GM06990 (cell line): ENCODE measurements at regions not wholly inside any gene's neighbourhood (a gene's known extent, or its start where the extent isn't known, plus 50 kb on each side); places are given as distances from the start of the nearest gene placed in this dataset.

Source experiments
- DNase-seq: peaks from one replicate; pipeline ENCODE4 v3.0.0-alpha.2; 2011; ENCODE audit not compliant: insufficient read length; ENCODE audit errors: extremely low read depth
- H3K27me3 ChIP-seq: replicated peaks from 2 replicates; pipeline ENCODE4 v1.6.0; 2011; ENCODE audit warnings: low read length; ENCODE audit not compliant: control insufficient read depth, insufficient read depth
- H3K36me3 ChIP-seq: 2 replicates; pipeline ENCODE4 v1.5.1; 2011; ENCODE audit warnings: low read length; ENCODE audit not compliant: control insufficient read depth, insufficient read depth
- H3K4me3 ChIP-seq: replicated peaks from 2 replicates; pipeline ENCODE4 v1.5.1; 2011; ENCODE audit warnings: low read depth, mild to moderate bottlenecking, control low read depth, low read length
- TF ChIP-seq, protein P1 (sequence below): IDR thresholded peaks from 2 replicates; pipeline ENCODE4 v1.5.1; 2011; ENCODE audit warnings: low read length, control low read depth, mild to moderate bottlenecking, inconsistent platforms; ENCODE audit not compliant: insufficient read depth, poor library complexity, severe bottlenecking

DNA sequence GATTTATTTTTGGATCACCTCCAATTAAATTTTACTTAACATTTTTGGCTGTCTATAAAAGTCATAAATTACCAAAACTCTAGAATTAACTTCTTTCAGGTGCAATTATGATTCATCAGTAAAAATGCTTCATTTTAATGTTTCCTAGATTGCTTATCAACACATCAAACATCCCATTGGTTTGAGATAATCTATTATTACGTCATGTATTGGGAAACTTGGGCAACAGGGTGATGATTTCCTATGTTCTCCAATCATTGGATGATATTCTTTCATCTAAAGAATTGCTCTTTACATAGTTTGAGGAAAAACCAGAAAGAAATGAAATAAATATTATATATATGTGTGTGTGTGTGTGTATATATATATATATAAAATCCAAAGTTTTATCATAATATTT is 76.8 kb upstream of the KCNJ6 start:
- Histone ChIP-seq H3K4me3 (no peak overlapping the region), H3K36me3 (no peaks in the 10 kb centered on the region), H3K27me3 (no peaks in the 10 kb centered on the region; the same call in 1 of the 2 replicates)
- TF ChIP-seq, protein P1, sequence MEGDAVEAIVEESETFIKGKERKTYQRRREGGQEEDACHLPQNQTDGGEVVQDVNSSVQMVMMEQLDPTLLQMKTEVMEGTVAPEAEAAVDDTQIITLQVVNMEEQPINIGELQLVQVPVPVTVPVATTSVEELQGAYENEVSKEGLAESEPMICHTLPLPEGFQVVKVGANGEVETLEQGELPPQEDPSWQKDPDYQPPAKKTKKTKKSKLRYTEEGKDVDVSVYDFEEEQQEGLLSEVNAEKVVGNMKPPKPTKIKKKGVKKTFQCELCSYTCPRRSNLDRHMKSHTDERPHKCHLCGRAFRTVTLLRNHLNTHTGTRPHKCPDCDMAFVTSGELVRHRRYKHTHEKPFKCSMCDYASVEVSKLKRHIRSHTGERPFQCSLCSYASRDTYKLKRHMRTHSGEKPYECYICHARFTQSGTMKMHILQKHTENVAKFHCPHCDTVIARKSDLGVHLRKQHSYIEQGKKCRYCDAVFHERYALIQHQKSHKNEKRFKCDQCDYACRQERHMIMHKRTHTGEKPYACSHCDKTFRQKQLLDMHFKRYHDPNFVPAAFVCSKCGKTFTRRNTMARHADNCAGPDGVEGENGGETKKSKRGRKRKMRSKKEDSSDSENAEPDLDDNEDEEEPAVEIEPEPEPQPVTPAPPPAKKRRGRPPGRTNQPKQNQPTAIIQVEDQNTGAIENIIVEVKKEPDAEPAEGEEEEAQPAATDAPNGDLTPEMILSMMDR: no peak
- DNase-seq: no peak

DNA sequence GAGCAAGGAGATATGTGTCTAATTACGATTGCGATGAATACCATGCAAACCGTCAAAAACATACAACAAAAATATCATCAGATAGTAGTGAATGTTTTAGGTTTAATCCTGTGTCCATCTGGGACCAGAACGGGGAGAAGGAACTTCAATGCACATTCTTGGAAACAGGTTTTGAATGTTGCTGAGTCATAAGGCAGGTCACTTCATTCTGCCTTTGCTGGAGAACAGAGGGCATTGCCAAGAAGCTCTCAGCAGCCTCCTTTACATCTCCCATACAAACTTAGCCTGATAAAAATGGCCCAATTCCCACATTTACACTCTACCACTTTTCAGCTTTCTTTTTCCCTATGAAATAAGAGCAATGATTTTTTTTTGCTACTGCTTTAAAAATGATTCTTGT is 78.0 kb upstream of the KCNJ6 start:
- Histone ChIP-seq H3K4me3 (no peak overlapping the region), H3K36me3 (no peaks in the 10 kb centered on the region), H3K27me3 (no peaks in the 10 kb centered on the region; the same call in 1 of the 2 replicates)
- TF ChIP-seq, protein P1: no peak
- no peak for DNase-seq

DNA sequence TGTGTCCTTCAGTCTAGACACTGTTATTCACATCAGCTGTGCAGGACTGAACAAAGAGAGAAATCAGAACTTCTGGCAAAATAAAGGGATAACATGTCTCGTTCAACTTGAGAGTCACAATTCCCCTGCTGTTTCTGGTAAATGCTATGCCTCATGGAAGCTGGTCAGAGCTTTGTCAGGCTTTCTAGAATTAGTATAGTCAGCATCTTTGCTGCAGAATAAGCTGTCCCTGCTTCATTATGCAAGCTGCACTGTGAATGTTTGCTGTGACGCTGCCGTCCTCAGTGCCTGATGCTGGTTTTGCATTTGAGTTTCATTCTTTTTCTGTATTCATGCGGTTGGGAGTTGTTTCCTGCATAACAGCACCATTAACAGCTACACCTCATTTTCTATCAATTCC is 96.4 kb upstream of the KCNJ6 start:
- Histone ChIP-seq H3K27me3 (no peaks in the 10 kb centered on the region), H3K36me3 (no peaks in the 10 kb centered on the region), H3K4me3 (no peak overlapping the region)
- DNase-seq: no peak
- TF ChIP-seq, protein P1: no peak

DNA sequence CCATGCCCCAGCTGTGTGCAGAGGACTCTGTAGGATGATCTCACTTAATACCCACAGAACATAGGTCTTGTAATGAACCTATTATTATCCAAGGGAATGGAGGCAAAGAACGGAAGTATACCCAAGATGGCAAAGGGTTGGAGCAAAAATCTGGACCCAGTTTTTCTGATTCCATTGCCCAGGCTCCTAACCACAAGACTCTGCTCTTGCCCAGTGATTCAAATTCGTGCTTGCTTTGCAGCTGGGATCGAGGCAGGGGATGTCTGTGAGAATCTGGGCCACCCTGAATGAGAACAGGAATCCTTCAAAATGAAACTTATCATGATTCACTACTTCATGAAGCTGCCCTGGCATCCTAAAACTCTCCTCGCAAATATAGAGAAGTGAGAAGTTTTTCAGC is 97.5 kb upstream of the KCNJ6 start:
- no peak for DNase-seq
- H3K36me3 ChIP-seq: no peaks in the 10 kb centered on the region
- H3K27me3 ChIP-seq: no peaks in the 10 kb centered on the region
- TF ChIP-seq, protein P1: no peak
- no peak overlapping the region for H3K4me3 ChIP-seq

DNA sequence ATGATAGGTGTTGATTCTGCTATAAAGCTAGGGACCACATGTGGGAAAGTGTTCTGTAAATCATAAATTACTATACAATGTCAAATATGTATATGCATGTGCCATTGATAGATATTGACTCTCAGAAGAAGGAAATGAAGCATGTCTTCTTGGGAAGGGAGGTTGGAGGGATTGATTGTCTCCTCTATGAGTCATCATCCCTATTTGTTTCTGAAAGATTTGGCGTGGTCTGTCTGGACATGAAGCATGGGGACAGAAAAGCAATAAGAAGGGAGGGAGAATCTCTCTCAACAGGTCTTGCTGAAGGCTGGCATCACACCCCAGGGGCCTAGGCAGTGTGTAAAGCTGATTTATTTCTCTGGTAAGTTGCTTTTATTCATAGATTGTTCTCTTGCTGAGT is 98.0 kb upstream of the KCNJ6 start:
- no peaks in the 10 kb centered on the region for H3K36me3 ChIP-seq
- TF ChIP-seq, protein P1: no peak
- no peak overlapping the region for H3K4me3 ChIP-seq
- no peaks in the 10 kb centered on the region for H3K27me3 ChIP-seq
- DNase-seq: no peak

DNA sequence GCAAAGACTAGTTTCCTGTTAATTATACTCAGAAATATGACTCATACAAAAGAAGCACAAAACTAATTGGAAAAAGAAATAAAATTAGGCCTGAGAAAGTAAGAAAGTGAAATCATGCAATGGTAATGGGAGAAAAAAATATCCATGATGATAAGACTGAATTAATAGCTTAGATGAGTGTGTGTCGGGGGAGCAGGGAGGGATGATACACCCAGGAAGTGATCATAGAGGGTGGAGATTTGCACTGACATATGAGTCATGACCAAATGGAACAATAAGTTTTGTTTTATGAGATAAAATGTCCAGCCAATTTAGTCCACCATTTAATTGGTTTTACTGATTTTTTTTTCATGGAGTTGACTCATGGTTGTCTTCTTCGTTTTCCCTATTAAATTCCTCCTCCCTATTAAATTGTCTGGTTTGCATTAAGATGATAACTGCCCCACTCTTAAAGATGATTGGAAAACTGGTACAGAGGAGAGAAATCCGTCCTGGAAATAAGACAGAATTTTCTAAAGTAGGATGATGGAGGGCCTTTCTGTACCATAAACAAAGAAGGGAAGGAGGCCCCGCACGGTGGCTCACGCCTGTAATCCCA is 111.7 kb upstream of the KCNJ6 start:
- Histone ChIP-seq H3K27me3 (no peaks in the 10 kb centered on the region; the same call in 1 of the 2 replicates), H3K36me3 (no peaks in the 10 kb centered on the region), H3K4me3 (no peak overlapping the region)
- no peak for DNase-seq
- TF ChIP-seq, protein P1: no peak
